ENCODE measurements at regions not wholly inside any gene's neighbourhood (a gene's known extent, or its start where the extent isn't known, plus 50 kb on each side); places are given as distances from the start of the nearest gene placed in this dataset.

GRCh38 chr18:72013427-72013850 is 530.7 kb downstream of the CBLN2 start:
- DNase-seq (no peak), ATAC-seq (no peak)
- no peaks in the 10 kb centered on the region for H3K36me3 ChIP-seq (ENCODE audit: control insufficient read depth in 2 of 3, insufficient read depth in 3 of 3, low read length in 3 of 3)
- POLR2A ChIA-PET: no interaction called here
- intact Hi-C loops (cut with micrococcal nuclease): no loop called here
- no peak overlapping the region for H3K4me3 ChIP-seq (ENCODE audit: low read length)
- Mint-ChIP-seq H3K9me3 (peaks cover 0 to 10% (median under 1%) of the 10 kb centered on the region in 11 donors), H3K4me3 (no peak overlapping the region), H3K4me1 (no peaks in the 10 kb centered on the region), H3K27me3 (no peaks in the 10 kb centered on the region), H3K36me3 (no peaks in the 10 kb centered on the region), H3K27ac (no peak overlapping the region)
- CTCF ChIA-PET: no interaction called here
- no peaks in the 10 kb centered on the region for H3K27me3 ChIP-seq (ENCODE audit: control insufficient read depth in 2 of 2, insufficient read depth in 2 of 2, low read length in 2 of 2)
- no peaks in the 10 kb centered on the region for H3K9me3 ChIP-seq (ENCODE audit: control insufficient read depth in 2 of 3, low read length in 3 of 3)
- no peak overlapping the region for H3K27ac ChIP-seq (ENCODE audit: low read depth, low read length)
- no peaks in the 10 kb centered on the region for H3K4me1 ChIP-seq (ENCODE audit: control insufficient read depth in 2 of 2, insufficient read depth in 2 of 2, low read length in 2 of 2)

GRCh38 chr18:71998547-71999097 is 545.5 kb downstream of the CBLN2 start:
- no peaks in the 10 kb centered on the region for H3K36me3 ChIP-seq (ENCODE audit: control insufficient read depth in 2 of 3, insufficient read depth in 3 of 3, low read length in 3 of 3)
- H3K27ac Mint-ChIP-seq: no peak overlapping the region
- no peaks in the 10 kb centered on the region for H3K4me1 ChIP-seq (ENCODE audit: control insufficient read depth in 2 of 2, insufficient read depth in 2 of 2, low read length in 2 of 2)
- H3K9me3 Mint-ChIP-seq: peaks cover 0 to 14% (median 2%) of the 10 kb centered on the region in 11 donors
- intact Hi-C loops (cut with micrococcal nuclease): no loop called here
- ATAC-seq (no peak), DNase-seq (no peak)
- H3K36me3 Mint-ChIP-seq: no peaks in the 10 kb centered on the region
- H3K27me3 ChIP-seq (ENCODE audit: control insufficient read depth in 2 of 2, insufficient read depth in 2 of 2, low read length in 2 of 2): no peaks in the 10 kb centered on the region
- no peak overlapping the region for H3K27ac ChIP-seq (ENCODE audit: low read depth, low read length)
- H3K4me3 Mint-ChIP-seq: no peak overlapping the region
- POLR2A ChIA-PET: no interaction called here
- no peaks in the 10 kb centered on the region for H3K4me1 Mint-ChIP-seq
- H3K27me3 Mint-ChIP-seq: no peaks in the 10 kb centered on the region
- no peaks in the 10 kb centered on the region for H3K9me3 ChIP-seq (ENCODE audit: control insufficient read depth in 2 of 3, low read length in 3 of 3)
- CTCF ChIA-PET: no interaction called here
- H3K4me3 ChIP-seq (ENCODE audit: low read length): no peak overlapping the region

DNA sequence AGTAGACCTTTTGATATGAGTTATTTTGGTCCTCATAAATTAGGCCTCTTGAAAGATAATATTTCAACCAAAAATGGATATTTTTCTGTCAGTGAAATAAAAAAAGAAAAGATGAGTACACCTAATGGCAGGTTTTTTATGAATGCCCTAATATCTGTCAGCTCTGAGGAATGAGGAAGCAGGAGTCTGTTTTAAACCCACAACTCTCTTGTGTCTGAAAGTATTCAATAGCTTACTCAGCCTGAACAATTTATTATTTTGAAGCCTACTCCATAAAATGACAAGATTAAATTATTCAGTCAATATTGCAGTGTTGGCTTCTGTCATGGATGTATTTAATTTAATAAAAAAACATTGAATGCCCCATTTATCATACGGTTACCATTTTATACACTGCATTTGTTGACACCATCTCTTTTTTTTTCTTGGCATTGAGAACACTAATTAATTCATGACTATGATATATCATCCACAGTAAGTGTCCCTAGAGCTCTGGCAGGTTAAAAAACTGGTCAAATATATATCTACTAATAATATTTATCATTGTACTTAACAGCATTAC is 548.2 kb downstream of the CBLN2 start:
- intact Hi-C loops (cut with micrococcal nuclease): no loop called here
- Mint-ChIP-seq H3K4me3 (no peak overlapping the region), H3K27ac (no peak overlapping the region), H3K27me3 (no peaks in the 10 kb centered on the region), H3K36me3 (no peaks in the 10 kb centered on the region), H3K9me3 (peaks cover 0 to 8% (median 1%) of the 10 kb centered on the region in 11 donors), H3K4me1 (no peaks in the 10 kb centered on the region)
- H3K4me1 ChIP-seq (ENCODE audit: control insufficient read depth in 2 of 2, insufficient read depth in 2 of 2, low read length in 2 of 2): no peaks in the 10 kb centered on the region
- ChIA-PET CTCF (no interaction called here), POLR2A (no interaction called here)
- no peak overlapping the region for H3K27ac ChIP-seq (ENCODE audit: low read depth, low read length)
- H3K36me3 ChIP-seq (ENCODE audit: control insufficient read depth in 2 of 3, insufficient read depth in 3 of 3, low read length in 3 of 3): no peaks in the 10 kb centered on the region
- no peaks in the 10 kb centered on the region for H3K9me3 ChIP-seq (ENCODE audit: control insufficient read depth in 2 of 3, low read length in 3 of 3)
- DNase-seq: no peak
- no peak for ATAC-seq
- H3K27me3 ChIP-seq (ENCODE audit: control insufficient read depth in 2 of 2, insufficient read depth in 2 of 2, low read length in 2 of 2): no peaks in the 10 kb centered on the region
- H3K4me3 ChIP-seq (ENCODE audit: low read length): no peak overlapping the region

DNA sequence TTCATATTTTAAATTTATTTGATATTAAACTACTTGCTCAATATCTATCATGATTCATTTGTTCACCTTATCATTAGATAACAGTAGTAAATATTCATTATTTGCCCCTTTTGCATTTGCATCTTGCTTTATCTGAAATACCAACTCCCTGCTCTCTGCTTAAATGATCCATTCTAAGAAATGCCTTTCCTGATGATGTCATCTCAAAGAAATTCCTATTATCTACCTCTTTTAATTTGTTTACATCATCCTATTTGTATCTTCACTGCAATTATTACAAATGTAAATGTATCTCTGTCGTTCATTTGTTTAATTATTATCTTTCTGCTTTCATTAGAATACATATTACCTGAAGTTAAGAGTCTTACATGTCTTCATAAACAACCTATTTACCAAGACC is 549.9 kb downstream of the CBLN2 start:
- ChIA-PET POLR2A (no interaction called here), CTCF (no interaction called here)
- DNase-seq: no peak
- no peaks in the 10 kb centered on the region for H3K36me3 ChIP-seq (ENCODE audit: control insufficient read depth in 2 of 3, insufficient read depth in 3 of 3, low read length in 3 of 3)
- H3K27ac ChIP-seq (ENCODE audit: low read depth, low read length): no peak overlapping the region
- intact Hi-C loops (cut with micrococcal nuclease): no loop called here
- Mint-ChIP-seq H3K4me1 (no peaks in the 10 kb centered on the region), H3K27ac (no peak overlapping the region), H3K36me3 (no peaks in the 10 kb centered on the region), H3K4me3 (no peak overlapping the region), H3K27me3 (no peaks in the 10 kb centered on the region), H3K9me3 (peaks cover 0 to 3% (median 0%) of the 10 kb centered on the region in 11 donors)
- no peaks in the 10 kb centered on the region for H3K9me3 ChIP-seq (ENCODE audit: control insufficient read depth in 2 of 3, low read length in 3 of 3)
- H3K27me3 ChIP-seq (ENCODE audit: control insufficient read depth in 2 of 2, insufficient read depth in 2 of 2, low read length in 2 of 2): no peaks in the 10 kb centered on the region
- no peaks in the 10 kb centered on the region for H3K4me1 ChIP-seq (ENCODE audit: control insufficient read depth in 2 of 2, insufficient read depth in 2 of 2, low read length in 2 of 2)
- no peak for ATAC-seq
- H3K4me3 ChIP-seq (ENCODE audit: low read length): no peak overlapping the region

- no peak for DNase-seq
Measured at GRCh38 chr18:71989616-71990015, 554.5 kb downstream of the CBLN2 start.

DNA sequence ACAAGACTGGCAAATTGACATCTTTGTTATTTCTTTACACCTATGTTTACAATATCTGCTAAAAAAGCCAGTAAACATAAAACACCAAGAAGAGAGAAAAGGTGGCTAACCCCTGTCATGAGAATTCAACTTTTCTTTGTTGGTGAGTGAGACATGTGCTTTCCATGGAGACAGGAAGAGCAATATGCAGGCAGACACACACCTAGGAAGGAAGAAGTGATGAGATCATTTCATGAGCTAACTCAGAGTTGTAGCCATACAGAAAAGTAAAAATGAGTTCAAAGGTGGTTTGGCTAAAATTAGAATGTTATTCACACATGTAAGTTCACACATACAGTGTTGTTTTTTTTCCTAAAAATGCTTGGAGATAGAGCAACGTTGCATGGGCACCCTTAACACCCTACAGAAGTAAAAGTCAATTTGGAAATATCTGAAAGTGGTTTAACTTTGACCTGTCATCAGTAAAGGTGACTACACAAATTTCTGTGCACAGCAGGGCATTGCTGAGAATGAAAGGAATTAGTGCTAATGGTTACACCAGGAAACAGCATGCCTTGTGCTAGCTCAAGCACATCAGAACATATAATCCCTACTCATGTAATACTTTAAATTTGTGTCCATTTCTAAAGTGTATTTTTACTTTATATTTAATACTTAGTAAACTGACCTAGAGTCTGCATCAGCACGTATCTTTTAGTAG is 557.6 kb downstream of the CBLN2 start:
- intact Hi-C loops (cut with micrococcal nuclease): no loop called here
- Mint-ChIP-seq H3K4me1 (no peaks in the 10 kb centered on the region), H3K36me3 (no peaks in the 10 kb centered on the region), H3K4me3 (no peak overlapping the region), H3K27ac (no peak overlapping the region), H3K9me3 (peaks cover 0 to 5% (median 3%) of the 10 kb centered on the region in 11 donors), H3K27me3 (peaks cover 0 to 5% (median 0%) of the 10 kb centered on the region in 5 donors)
- Histone ChIP-seq H3K36me3 (ENCODE audit: control insufficient read depth in 2 of 3, insufficient read depth in 3 of 3, low read length in 3 of 3) (no peaks in the 10 kb centered on the region), H3K9me3 (ENCODE audit: control insufficient read depth in 2 of 3, low read length in 3 of 3) (no peaks in the 10 kb centered on the region), H3K4me1 (ENCODE audit: control insufficient read depth in 2 of 2, insufficient read depth in 2 of 2, low read length in 2 of 2) (no peaks in the 10 kb centered on the region), H3K4me3 (ENCODE audit: low read length) (no peak overlapping the region), H3K27me3 (ENCODE audit: control insufficient read depth in 2 of 2, insufficient read depth in 2 of 2, low read length in 2 of 2) (no peaks in the 10 kb centered on the region), H3K27ac (ENCODE audit: low read depth, low read length) (no peak overlapping the region)
- ChIA-PET POLR2A (no interaction called here), CTCF (no interaction called here)
- no peak for DNase-seq
- no peak for ATAC-seq

More at GRCh38 chr18:71989616-71990015, 554.5 kb downstream of the CBLN2 start:
- H3K27me3 Mint-ChIP-seq: no peaks in the 10 kb centered on the region
- H3K4me1 Mint-ChIP-seq: no peaks in the 10 kb centered on the region
- Histone ChIP-seq H3K36me3 (ENCODE audit: control insufficient read depth in 2 of 3, insufficient read depth in 3 of 3, low read length in 3 of 3) (no peaks in the 10 kb centered on the region), H3K9me3 (ENCODE audit: control insufficient read depth in 2 of 3, low read length in 3 of 3) (no peaks in the 10 kb centered on the region), H3K4me3 (ENCODE audit: low read length) (no peak overlapping the region), H3K4me1 (ENCODE audit: control insufficient read depth in 2 of 2, insufficient read depth in 2 of 2, low read length in 2 of 2) (no peaks in the 10 kb centered on the region), H3K27me3 (ENCODE audit: control insufficient read depth in 2 of 2, insufficient read depth in 2 of 2, low read length in 2 of 2) (no peaks in the 10 kb centered on the region), H3K27ac (ENCODE audit: low read depth, low read length) (no peak overlapping the region)
- no peak overlapping the region for H3K4me3 Mint-ChIP-seq
- H3K9me3 Mint-ChIP-seq: peaks cover 0 to 4% (median under 1%) of the 10 kb centered on the region in 11 donors
- ATAC-seq: no peak
- H3K27ac Mint-ChIP-seq: no peak overlapping the region
- intact Hi-C loops (cut with micrococcal nuclease): no loop called here
- H3K36me3 Mint-ChIP-seq: no peaks in the 10 kb centered on the region
- ChIA-PET CTCF (no interaction called here), POLR2A (no interaction called here)

GRCh38 chr18:71976744-71977143 is 567.4 kb downstream of the CBLN2 start:
- no peak overlapping the region for H3K4me3 ChIP-seq (ENCODE audit: low read length)
- no peak overlapping the region for H3K27ac Mint-ChIP-seq
- no peak overlapping the region for H3K4me3 Mint-ChIP-seq
- no peaks in the 10 kb centered on the region for H3K9me3 ChIP-seq (ENCODE audit: control insufficient read depth in 2 of 3, low read length in 3 of 3)
- peaks cover 0 to 2% (median 0%) of the 10 kb centered on the region in 7 donors for H3K4me1 Mint-ChIP-seq
- intact Hi-C loops (cut with micrococcal nuclease): no loop called here
- H3K9me3 Mint-ChIP-seq: peaks cover 0 to 1% (median 0%) of the 10 kb centered on the region in 11 donors
- no peak for DNase-seq
- POLR2A ChIA-PET: no interaction called here
- no peak for ATAC-seq
- H3K27me3 Mint-ChIP-seq: no peaks in the 10 kb centered on the region
- no peaks in the 10 kb centered on the region for H3K36me3 ChIP-seq (ENCODE audit: control insufficient read depth in 2 of 3, insufficient read depth in 3 of 3, low read length in 3 of 3)
- H3K4me1 ChIP-seq (ENCODE audit: control insufficient read depth in 2 of 2, insufficient read depth in 2 of 2, low read length in 2 of 2): no peaks in the 10 kb centered on the region
- no peak overlapping the region for H3K27ac ChIP-seq (ENCODE audit: low read depth, low read length)
- no peaks in the 10 kb centered on the region for H3K27me3 ChIP-seq (ENCODE audit: control insufficient read depth in 2 of 2, insufficient read depth in 2 of 2, low read length in 2 of 2)
- CTCF ChIA-PET: no interaction called here
- H3K36me3 Mint-ChIP-seq: no peaks in the 10 kb centered on the region

Data from naive thymus-derived CD4-positive, alpha-beta T cell (primary cell).